22Rv1 (cell line): ENCODE measurements at regions not wholly inside any gene's neighbourhood (a gene's known extent, or its start where the extent isn't known, plus 50 kb on each side); places are given as distances from the start of the nearest gene placed in this dataset.

Experiments used
- CTCF ChIP-seq: fragments of 450-650 bp; IDR thresholded peaks from 2 replicates; pipeline ENCODE4 v1.5.1; 2017; ENCODE audit warnings: mild to moderate bottlenecking
- ZFX ChIP-seq: fragments of 450-650 bp; IDR thresholded peaks from 2 replicates; pipeline ENCODE4 v1.6.1; 2017; ENCODE audit warnings: antibody characterized with exemption, borderline replicate concordance

GRCh38 chr1:207219979-207220889 is 101.2 kb upstream of the CD55 start:
- no peak for TF ChIP-seq CTCF
- no peak for TF ChIP-seq ZFX
